Fibroblast of villous mesenchyme (primary cell): ENCODE measurements at regions not wholly inside any gene's neighbourhood (a gene's known extent, or its start where the extent isn't known, plus 50 kb on each side); places are given as distances from the start of the nearest gene placed in this dataset.

Source experiments
- DNase-seq: peaks from one replicate; pipeline ENCODE4 v3.0.0-alpha.2; 2010; ENCODE audit warnings: low read depth
- H3K4me3 ChIP-seq: 2 replicates; pipeline ENCODE4 v1.5.1; 2011; ENCODE audit warnings: low read depth, mild to moderate bottlenecking, low read length
- TF ChIP-seq, protein P1 (sequence below): IDR thresholded peaks from 2 replicates; pipeline ENCODE4 v1.5.1; 2012; ENCODE audit warnings: low read depth, mild to moderate bottlenecking, low read length; ENCODE audit not compliant: insufficient read depth

GRCh38 chr11:110808248-110808647, 96.0 kb upstream of the ARHGAP20 start:
- no peak overlapping the region for H3K4me3 ChIP-seq
- no peak for DNase-seq
- TF ChIP-seq, protein P1, sequence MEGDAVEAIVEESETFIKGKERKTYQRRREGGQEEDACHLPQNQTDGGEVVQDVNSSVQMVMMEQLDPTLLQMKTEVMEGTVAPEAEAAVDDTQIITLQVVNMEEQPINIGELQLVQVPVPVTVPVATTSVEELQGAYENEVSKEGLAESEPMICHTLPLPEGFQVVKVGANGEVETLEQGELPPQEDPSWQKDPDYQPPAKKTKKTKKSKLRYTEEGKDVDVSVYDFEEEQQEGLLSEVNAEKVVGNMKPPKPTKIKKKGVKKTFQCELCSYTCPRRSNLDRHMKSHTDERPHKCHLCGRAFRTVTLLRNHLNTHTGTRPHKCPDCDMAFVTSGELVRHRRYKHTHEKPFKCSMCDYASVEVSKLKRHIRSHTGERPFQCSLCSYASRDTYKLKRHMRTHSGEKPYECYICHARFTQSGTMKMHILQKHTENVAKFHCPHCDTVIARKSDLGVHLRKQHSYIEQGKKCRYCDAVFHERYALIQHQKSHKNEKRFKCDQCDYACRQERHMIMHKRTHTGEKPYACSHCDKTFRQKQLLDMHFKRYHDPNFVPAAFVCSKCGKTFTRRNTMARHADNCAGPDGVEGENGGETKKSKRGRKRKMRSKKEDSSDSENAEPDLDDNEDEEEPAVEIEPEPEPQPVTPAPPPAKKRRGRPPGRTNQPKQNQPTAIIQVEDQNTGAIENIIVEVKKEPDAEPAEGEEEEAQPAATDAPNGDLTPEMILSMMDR = no peak

DNA sequence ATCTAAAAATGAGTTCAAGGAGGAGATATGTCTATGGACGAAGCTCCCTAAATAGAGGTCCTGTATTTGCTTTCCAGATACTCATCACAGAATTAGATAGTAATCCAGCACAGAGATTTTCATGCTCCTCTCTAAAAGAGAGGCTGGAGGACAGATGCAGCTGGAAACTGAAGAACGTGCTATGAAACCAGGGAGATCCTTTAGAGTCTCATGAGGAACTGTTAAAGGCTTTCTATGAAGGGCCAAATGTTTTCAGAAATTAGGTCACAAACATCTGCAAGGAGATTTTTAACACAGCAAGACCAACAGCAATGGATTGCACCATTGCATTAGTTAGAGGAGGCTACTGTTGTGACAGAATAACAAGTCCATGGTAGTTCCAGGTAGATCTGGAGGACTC, 95.6 kb upstream of the ARHGAP20 start:
- no peak overlapping the region for H3K4me3 ChIP-seq
- DNase-seq = no peak
- TF ChIP-seq, protein P1 = no peak

DNA sequence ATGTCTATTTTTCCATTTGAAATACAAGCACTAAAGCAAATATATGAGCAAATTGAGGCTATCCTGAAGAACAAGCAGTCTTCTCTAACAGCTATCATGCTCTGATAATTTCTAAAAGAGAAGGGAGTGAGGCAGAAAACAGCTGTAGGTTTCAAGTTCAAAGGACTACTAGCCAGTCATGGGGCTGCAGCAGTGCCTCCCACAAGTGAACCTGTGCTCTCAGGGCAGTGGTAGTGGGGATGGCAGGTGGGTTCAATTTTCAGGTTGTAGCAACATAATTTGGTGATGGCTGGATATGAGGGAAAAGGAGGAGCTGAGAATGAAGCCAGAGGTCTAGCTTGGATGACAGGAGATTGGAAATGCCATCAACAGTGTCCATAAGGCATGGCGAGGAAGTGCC, 93.5 kb upstream of the ARHGAP20 start:
- TF ChIP-seq, protein P1 = no peak

DNA sequence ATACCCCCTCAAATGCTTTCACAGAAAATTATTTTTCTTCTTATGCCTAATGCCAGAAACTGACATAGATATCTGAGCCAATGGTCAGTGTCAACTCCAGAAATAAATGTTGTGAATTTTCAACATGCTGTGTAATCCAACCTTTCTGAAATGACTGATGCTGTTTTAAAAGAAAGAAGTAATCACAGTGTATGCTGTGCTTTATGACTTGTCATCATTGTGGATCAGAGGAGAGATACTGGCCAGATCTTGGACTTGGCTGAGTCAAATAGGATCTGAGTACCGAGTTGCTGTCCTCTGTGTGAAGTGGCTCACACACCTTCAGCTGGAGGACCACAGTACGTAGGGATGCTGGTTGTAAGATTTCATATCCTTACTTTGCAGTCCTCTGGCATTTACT, 89.9 kb upstream of the ARHGAP20 start:
- TF ChIP-seq, protein P1 = no peak
- DNase-seq = no peak

More for the DNA sequence above, 93.5 kb upstream of the ARHGAP20 start:
- H3K4me3 ChIP-seq = no peak overlapping the region
- no peak for DNase-seq

GRCh38 chr11:110801328-110801727, 89.1 kb upstream of the ARHGAP20 start:
- no peak for DNase-seq
- TF ChIP-seq, protein P1 = no peak
- H3K4me3 ChIP-seq = no peak overlapping the region

More for the DNA sequence above, 89.9 kb upstream of the ARHGAP20 start:
- no peak overlapping the region for H3K4me3 ChIP-seq

DNA sequence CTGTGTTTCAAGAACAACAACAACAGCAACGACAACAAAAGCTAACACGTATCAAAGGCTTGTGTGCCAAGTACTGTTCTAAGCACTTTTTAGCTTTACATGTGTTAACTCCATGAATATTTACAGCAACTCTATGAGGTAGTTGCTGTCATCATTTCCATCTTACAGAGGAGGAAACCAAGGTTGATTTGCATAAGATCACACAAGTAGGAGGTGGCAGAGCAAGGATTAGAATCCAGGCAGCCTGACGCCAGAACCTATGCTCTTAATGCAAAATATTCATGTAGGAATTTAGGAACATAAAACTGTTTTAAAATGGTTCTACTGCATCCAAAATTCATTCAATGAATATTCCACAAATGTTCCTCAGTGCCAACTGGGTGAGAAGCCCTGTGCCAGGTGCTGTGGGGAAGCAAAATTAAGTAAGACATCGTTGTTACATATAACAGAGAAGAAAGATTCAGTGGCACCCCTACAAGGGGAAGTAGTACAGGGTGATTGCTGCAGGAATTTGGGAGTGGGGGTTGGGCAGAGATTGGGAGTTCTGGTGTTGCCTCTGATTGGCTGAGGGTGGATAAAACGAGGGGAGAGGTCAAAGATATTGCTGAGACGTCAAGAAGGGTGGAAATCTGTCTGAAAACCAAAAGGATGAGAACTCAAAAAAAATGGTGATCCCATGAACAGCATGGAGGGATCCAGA, 86.1 kb upstream of the ARHGAP20 start:
- no peak for DNase-seq
- H3K4me3 ChIP-seq = no peak overlapping the region
- TF ChIP-seq, protein P1 = no peak

DNA sequence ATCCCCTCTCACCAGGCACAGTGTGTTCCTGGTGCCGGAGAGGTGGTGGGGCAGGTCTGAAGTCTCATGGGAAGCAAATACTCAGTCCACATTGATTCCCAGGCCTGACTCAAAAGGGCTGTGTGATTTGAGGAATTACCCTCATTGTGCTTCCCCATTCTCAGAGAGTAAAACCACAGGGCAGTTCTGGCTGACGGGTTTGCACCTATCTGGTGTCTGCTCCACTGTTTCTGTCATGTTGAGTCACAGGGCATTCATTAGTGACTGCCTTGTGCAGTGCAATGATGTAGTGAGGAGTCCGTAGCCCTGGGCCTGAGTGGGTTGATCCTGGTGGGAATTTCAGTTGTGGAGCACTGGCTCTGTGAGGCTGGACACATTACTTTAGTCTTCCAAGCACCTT, 85.2 kb upstream of the ARHGAP20 start:
- no peak overlapping the region for H3K4me3 ChIP-seq
- no peak for DNase-seq
- TF ChIP-seq, protein P1 = no peak
